CD14-positive monocyte (primary cell): ENCODE measurements at regions not wholly inside any gene's neighbourhood (a gene's known extent, or its start where the extent isn't known, plus 50 kb on each side); places are given as distances from the start of the nearest gene placed in this dataset.

Experiments used
- DNase-seq, 3 donors: peaks; one replicate each; pipeline ENCODE4 v3.0.0-alpha.2; 2011 to 2022
- H2AFZ ChIP-seq: 2 replicates; pipeline ENCODE4 v1.6.0; 2012; ENCODE audit warnings: mild to moderate bottlenecking, low read depth, low read length, inconsistent platforms; ENCODE audit not compliant: insufficient read depth, poor library complexity, severe bottlenecking
- H3K27ac ChIP-seq, 2 donors: 1 replicate in 1 of 2; 2 replicates in 1 of 2; pipeline ENCODE4 v1.5.1; 2012 to 2013; ENCODE audit warnings: low read length in 2 of 2, control low read depth in 1 of 2, inconsistent platforms in 1 of 2, low read depth in 1 of 2, mild to moderate bottlenecking in 1 of 2
- H3K27me3 ChIP-seq, 2 donors: one replicate each; pipeline versions ENCODE4 v1.6.0 to v1.6.1; 2011 to 2013; ENCODE audit warnings: low read length in 2 of 2; ENCODE audit not compliant: control insufficient read depth in 2 of 2, insufficient read depth in 2 of 2
- H3K36me3 ChIP-seq, 2 donors: replicated peaks in 1 of 2; 1 replicate in 1 of 2; 2 replicates in 1 of 2; pipeline versions ENCODE4 v1.5.1 to v1.6.1; 2012 to 2013; ENCODE audit warnings: low read length in 2 of 2, control low read depth in 1 of 2, inconsistent platforms in 1 of 2, mild to moderate bottlenecking in 1 of 2; ENCODE audit not compliant: insufficient read depth in 2 of 2, control insufficient read depth in 1 of 2
- H3K4me1 ChIP-seq, 2 donors: 1 replicate in 1 of 2; 2 replicates in 1 of 2; pipeline versions ENCODE4 v1.5.1 to v1.6.1; 2012 to 2013; ENCODE audit warnings: low read length in 2 of 2, control low read depth in 1 of 2, inconsistent platforms in 1 of 2, mild to moderate bottlenecking in 1 of 2, moderate library complexity in 1 of 2; ENCODE audit not compliant: insufficient read depth in 2 of 2, control insufficient read depth in 1 of 2
- H3K4me2 ChIP-seq: replicated peaks from 2 replicates; pipeline ENCODE3; 2012; ENCODE audit warnings: low read length, moderate library complexity, mild to moderate bottlenecking; ENCODE audit not compliant: poor library complexity, severe bottlenecking; ENCODE audit errors: extremely low read depth
- H3K4me3 ChIP-seq, 3 experiments: fragments of 200-600 bp in 1 of 3; sonication (generic) in 1 of 3; replicated peaks in 1 of 3; 1 replicate in 2 of 3; 2 replicates in 1 of 3; pipeline ENCODE4 v1.5.1; 2011 to 2013; ENCODE audit warnings: low read length in 3 of 3, mild to moderate bottlenecking in 3 of 3, control low read depth in 2 of 3, low read depth in 2 of 3, inconsistent platforms in 1 of 3, moderate library complexity in 1 of 3
- H3K79me2 ChIP-seq: 2 replicates; pipeline ENCODE4 v1.6.0; 2012; ENCODE audit warnings: mild to moderate bottlenecking, control low read depth, inconsistent platforms, low read length, moderate library complexity; ENCODE audit not compliant: insufficient read depth
- H3K9ac ChIP-seq: 2 replicates; pipeline ENCODE4 v1.6.0; 2017; ENCODE audit warnings: low read length, mild to moderate bottlenecking; ENCODE audit not compliant: insufficient read depth, poor library complexity, severe bottlenecking
- H3K9me3 ChIP-seq, 2 donors: replicated peaks in 1 of 2; 1 replicate in 1 of 2; 2 replicates in 1 of 2; pipeline versions ENCODE4 v1.5.1 to v1.6.1; 2012 to 2013; ENCODE audit warnings: low read length in 2 of 2, control low read depth in 1 of 2; ENCODE audit not compliant: control insufficient read depth in 1 of 2, insufficient read depth in 1 of 2
- H4K20me1 ChIP-seq: 2 replicates; pipeline ENCODE4 v1.6.0; 2012; ENCODE audit warnings: mild to moderate bottlenecking, low read length, control low read depth, moderate library complexity; ENCODE audit not compliant: insufficient read depth
- H3K27ac Mint-ChIP-seq, 7 donors: one replicate each; pipeline ENCODE4 v1.8.0; 2020; ENCODE audit warnings: mild to moderate bottlenecking in 7 of 7, mixed read lengths in 7 of 7, moderate library complexity in 6 of 7, inconsistent platforms in 2 of 7
- H3K27me3 Mint-ChIP-seq, 3 donors: one replicate each; pipeline ENCODE4 v1.8.0; 2021 to 2022; ENCODE audit warnings: low read depth in 3 of 3, mild to moderate bottlenecking in 3 of 3, mixed read lengths in 3 of 3, moderate library complexity in 3 of 3, inconsistent platforms in 1 of 3
- H3K36me3 Mint-ChIP-seq, 2 donors: one replicate each; pipeline ENCODE4 v1.8.0; 2020; ENCODE audit warnings: mixed read lengths in 2 of 2, inconsistent platforms in 1 of 2, mild to moderate bottlenecking in 1 of 2
- H3K4me1 Mint-ChIP-seq: one replicate; pipeline ENCODE4 v1.8.0; 2020; ENCODE audit warnings: mild to moderate bottlenecking, mixed read lengths
- H3K4me3 Mint-ChIP-seq, 2 donors: one replicate each; pipeline ENCODE4 v1.8.0; 2020; ENCODE audit warnings: mild to moderate bottlenecking in 2 of 2, mixed read lengths in 2 of 2, moderate library complexity in 1 of 2
- H3K9me3 Mint-ChIP-seq, 7 donors: one replicate each; pipeline ENCODE4 v1.8.0; 2020 to 2022; ENCODE audit warnings: mixed read lengths in 7 of 7, mild to moderate bottlenecking in 6 of 7, moderate library complexity in 6 of 7, inconsistent platforms in 2 of 7
- WGBS: methylation state at CpG from one replicate; pipeline ENCODE4 v1.1.5; 2013; ENCODE audit warnings: missing lambda C conversion rate; ENCODE audit not compliant: insufficient coverage; 5-methylcytosine and 5-hydroxymethylcytosine counted together
- intact Hi-C, 2 donors: fragments of 100-400 bp; cut with micrococcal nuclease; formaldehyde crosslinking; loops; one replicate each; pipeline versions ENCODE4 v1.15.0 to v1.15.1; 2023
- TF ChIP-seq, protein P1 (sequence below): fragments of 200-600 bp; IDR thresholded peaks from one replicate; pipeline ENCODE4 v1.8.0; 2022; ENCODE audit warnings: antibody characterized with exemption, mild to moderate bottlenecking

DNA sequence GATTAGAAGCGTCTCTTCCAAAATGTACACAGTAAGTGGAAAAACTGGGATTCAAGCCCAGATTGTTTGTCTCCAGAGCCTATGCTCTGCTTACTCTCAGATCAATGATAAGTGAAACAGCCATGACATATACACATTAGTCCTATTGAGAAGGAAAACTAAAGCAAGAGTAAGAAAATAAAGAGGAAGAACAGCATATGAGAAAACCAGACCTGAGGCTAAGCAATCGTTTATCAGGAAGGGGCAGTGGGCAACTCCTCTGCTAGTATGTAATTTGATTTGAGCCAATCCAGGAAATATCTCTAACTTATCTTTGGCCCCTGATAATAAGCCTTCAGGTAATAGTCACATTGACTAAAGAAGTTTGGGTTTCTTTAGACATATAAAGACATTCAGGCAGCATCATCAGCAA, 789.9 kb upstream of the C9orf72 start:
- Mint-ChIP-seq H3K4me3 (no peak overlapping the region), H3K9me3 (peaks cover 0 to 7% (median 2%) of the 10 kb centered on the region in 7 donors), H3K27ac (no peak overlapping the region), H3K4me1 (no peaks in the 10 kb centered on the region), H3K36me3 (no peaks in the 10 kb centered on the region), H3K27me3 (no peaks in the 10 kb centered on the region)
- Histone ChIP-seq H4K20me1 (no peaks in the 10 kb centered on the region), H3K27ac (no peak overlapping the region), H3K9me3 (peaks cover 0 to 2% of the 10 kb centered on the region in 2 donors), H3K4me1 (no peaks in the 10 kb centered on the region), H3K4me2 (no peak overlapping the region), H3K4me3 (no peak overlapping the region), H3K36me3 (no peaks in the 10 kb centered on the region), H3K27me3 (no peaks in the 10 kb centered on the region), H2AFZ (no peak overlapping the region), H3K9ac (no peak overlapping the region), H3K79me2 (no peaks in the 10 kb centered on the region)
- no CpG with 5 or more reads among the region's 2 CpGs for WGBS
- intact Hi-C loops, result no loop called here
- TF ChIP-seq, protein P1, sequence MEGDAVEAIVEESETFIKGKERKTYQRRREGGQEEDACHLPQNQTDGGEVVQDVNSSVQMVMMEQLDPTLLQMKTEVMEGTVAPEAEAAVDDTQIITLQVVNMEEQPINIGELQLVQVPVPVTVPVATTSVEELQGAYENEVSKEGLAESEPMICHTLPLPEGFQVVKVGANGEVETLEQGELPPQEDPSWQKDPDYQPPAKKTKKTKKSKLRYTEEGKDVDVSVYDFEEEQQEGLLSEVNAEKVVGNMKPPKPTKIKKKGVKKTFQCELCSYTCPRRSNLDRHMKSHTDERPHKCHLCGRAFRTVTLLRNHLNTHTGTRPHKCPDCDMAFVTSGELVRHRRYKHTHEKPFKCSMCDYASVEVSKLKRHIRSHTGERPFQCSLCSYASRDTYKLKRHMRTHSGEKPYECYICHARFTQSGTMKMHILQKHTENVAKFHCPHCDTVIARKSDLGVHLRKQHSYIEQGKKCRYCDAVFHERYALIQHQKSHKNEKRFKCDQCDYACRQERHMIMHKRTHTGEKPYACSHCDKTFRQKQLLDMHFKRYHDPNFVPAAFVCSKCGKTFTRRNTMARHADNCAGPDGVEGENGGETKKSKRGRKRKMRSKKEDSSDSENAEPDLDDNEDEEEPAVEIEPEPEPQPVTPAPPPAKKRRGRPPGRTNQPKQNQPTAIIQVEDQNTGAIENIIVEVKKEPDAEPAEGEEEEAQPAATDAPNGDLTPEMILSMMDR, result no peak
- no peak for DNase-seq

DNA sequence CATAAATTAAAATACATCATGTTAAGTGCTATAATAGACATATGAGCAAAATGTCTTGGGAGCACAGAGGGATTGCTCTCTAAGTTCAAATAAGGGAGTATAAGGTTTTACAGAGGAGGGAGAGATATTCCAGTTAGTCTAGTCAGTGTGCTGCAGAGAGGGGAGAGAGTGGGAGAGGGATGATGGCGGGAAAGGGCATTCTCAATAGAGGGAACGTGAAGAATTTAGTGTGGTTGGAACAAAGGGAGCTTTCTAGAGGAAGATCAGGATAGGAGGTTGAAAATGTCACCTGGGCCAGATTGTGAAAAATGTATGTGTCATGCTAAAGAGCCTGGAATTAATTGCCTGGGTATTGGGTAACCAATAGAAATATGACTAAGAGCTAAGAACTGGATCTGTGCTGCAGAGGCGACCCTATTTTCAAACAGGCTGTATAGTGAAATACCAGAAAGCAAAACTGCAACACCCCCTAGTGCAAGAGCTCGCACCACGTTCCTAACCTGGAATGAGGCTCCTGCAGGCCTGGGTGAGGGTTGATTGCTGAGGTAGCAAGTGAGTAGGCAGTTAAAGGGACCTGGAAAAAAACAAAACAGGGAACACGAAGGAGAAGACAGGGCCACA, 791.8 kb upstream of the C9orf72 start:
- no peaks in the 10 kb centered on the region for H3K27me3 ChIP-seq
- no peaks in the 10 kb centered on the region for H3K4me1 ChIP-seq
- Mint-ChIP-seq H3K27ac (no peak overlapping the region), H3K9me3 (peaks cover 0 to 13% (median 4%) of the 10 kb centered on the region in 7 donors), H3K4me3 (no peak overlapping the region), H3K4me1 (no peaks in the 10 kb centered on the region), H3K36me3 (no peaks in the 10 kb centered on the region), H3K27me3 (no peaks in the 10 kb centered on the region)
- no peaks in the 10 kb centered on the region for H3K36me3 ChIP-seq
- no peaks in the 10 kb centered on the region for H3K79me2 ChIP-seq
- no peak overlapping the region for H3K9ac ChIP-seq
- no peak overlapping the region for H3K27ac ChIP-seq
- no peaks in the 10 kb centered on the region for H4K20me1 ChIP-seq
- 88% methylated on average over 2 of the region's 6 CpGs for WGBS
- H2AFZ ChIP-seq, result no peak overlapping the region
- no peak overlapping the region for H3K4me3 ChIP-seq
- intact Hi-C loops, result no loop called here
- H3K4me2 ChIP-seq, result no peak overlapping the region
- no peak for DNase-seq
- TF ChIP-seq, protein P1, result no peak
- H3K9me3 ChIP-seq, result peaks cover 0 to 6% of the 10 kb centered on the region in 2 donors
